ENCODE measurements at regions not wholly inside any gene's neighbourhood (a gene's known extent, or its start where the extent isn't known, plus 50 kb on each side); places are given as distances from the start of the nearest gene placed in this dataset.

GRCh38 chr13:69545551-69545950 is 562.1 kb upstream of the ATXN8OS start:
- no peaks in the 10 kb centered on the region for H4K20me1 ChIP-seq (ENCODE audit: control insufficient read depth, extremely low read depth, insufficient read depth, low read length)

GRCh38 chr13:69524459-69525150 is 583.0 kb upstream of the ATXN8OS start:
- Histone ChIP-seq H2AFZ (ENCODE audit: control insufficient read depth, low read length) (no peak overlapping the region), H3K36me3 (ENCODE audit: control insufficient read depth in 2 of 2, extremely low read depth in 1 of 2, insufficient read depth in 2 of 2, low read length in 2 of 2) (no peaks in the 10 kb centered on the region), H3K9me3 (ENCODE audit: control insufficient read depth, low read depth, low read length) (no peaks in the 10 kb centered on the region), H3K79me2 (ENCODE audit: control insufficient read depth, insufficient read depth, low read length) (no peaks in the 10 kb centered on the region), H3K27me3 (ENCODE audit: control insufficient read depth, extremely low read depth, insufficient read depth, low read length) (no peaks in the 10 kb centered on the region), H3K4me2 (ENCODE audit: control insufficient read depth, extremely low read depth, insufficient read depth, low read depth, low read length) (no peak overlapping the region), H3K9ac (ENCODE audit: control insufficient read depth, extremely low read depth, insufficient read depth, low read length) (no peak overlapping the region), H3K4me3 (ENCODE audit: control insufficient read depth in 2 of 3, extremely low read depth in 1 of 3, insufficient read depth in 2 of 3, low read depth in 1 of 3, low read length in 3 of 3) (no peak overlapping the region), H3K9me1 (ENCODE audit: control insufficient read depth, extremely low read depth, insufficient read depth, low read length) (no peaks in the 10 kb centered on the region), H3K27ac (ENCODE audit: control insufficient read depth, insufficient read depth, low read length) (no peak overlapping the region), H4K20me1 (ENCODE audit: control insufficient read depth, extremely low read depth, insufficient read depth, low read length) (no peaks in the 10 kb centered on the region), H3K4me1 (ENCODE audit: control insufficient read depth, extremely low read depth, insufficient read depth, low read length) (no peaks in the 10 kb centered on the region)
- dilution Hi-C loops (cut with MboI; ENCODE audit: extremely low pct_ligation_motif_present, low sequenced_read_pairs) = no loop called here
- DNase-seq (ENCODE audit: low read depth, low spot score) = no peak
- FAIRE-seq = no peak
- no peak for TF ChIP-seq EZH2 (IDR thresholded peaks at IDR 0.05; ENCODE audit: low read length)
- no peak for TF ChIP-seq CTCF (optimal IDR thresholded peaks at IDR 0.05 in 1 of 3, IDR thresholded peaks at IDR 0.05 in 1 of 3, conservative IDR thresholded peaks at IDR 0.05 in 1 of 3; ENCODE audit: extremely low read depth in 1 of 3, insufficient read depth in 2 of 3, low read length in 3 of 3)

More at GRCh38 chr13:69545551-69545950, 562.1 kb upstream of the ATXN8OS start:
- Histone ChIP-seq H2AFZ (ENCODE audit: control insufficient read depth, low read length) (no peak overlapping the region), H3K4me2 (ENCODE audit: control insufficient read depth, extremely low read depth, insufficient read depth, low read depth, low read length) (no peak overlapping the region), H3K79me2 (ENCODE audit: control insufficient read depth, insufficient read depth, low read length) (no peaks in the 10 kb centered on the region), H3K9ac (ENCODE audit: control insufficient read depth, extremely low read depth, insufficient read depth, low read length) (no peak overlapping the region), H3K27me3 (ENCODE audit: control insufficient read depth, extremely low read depth, insufficient read depth, low read length) (no peaks in the 10 kb centered on the region), H3K27ac (ENCODE audit: control insufficient read depth, insufficient read depth, low read length) (no peak overlapping the region), H3K36me3 (ENCODE audit: control insufficient read depth in 2 of 2, extremely low read depth in 1 of 2, insufficient read depth in 2 of 2, low read length in 2 of 2) (no peaks in the 10 kb centered on the region), H3K4me3 (ENCODE audit: control insufficient read depth in 2 of 3, extremely low read depth in 1 of 3, insufficient read depth in 2 of 3, low read depth in 1 of 3, low read length in 3 of 3) (no peak overlapping the region), H3K4me1 (ENCODE audit: control insufficient read depth, extremely low read depth, insufficient read depth, low read length) (no peaks in the 10 kb centered on the region), H3K9me3 (ENCODE audit: control insufficient read depth, low read depth, low read length) (no peaks in the 10 kb centered on the region), H3K9me1 (ENCODE audit: control insufficient read depth, extremely low read depth, insufficient read depth, low read length) (no peaks in the 10 kb centered on the region)
- no peak for TF ChIP-seq EZH2 (IDR thresholded peaks at IDR 0.05; ENCODE audit: low read length)
- dilution Hi-C loops (cut with MboI; ENCODE audit: extremely low pct_ligation_motif_present, low sequenced_read_pairs) = no loop called here
- FAIRE-seq (no peak), DNase-seq (ENCODE audit: low read depth, low spot score) (no peak)

DNA sequence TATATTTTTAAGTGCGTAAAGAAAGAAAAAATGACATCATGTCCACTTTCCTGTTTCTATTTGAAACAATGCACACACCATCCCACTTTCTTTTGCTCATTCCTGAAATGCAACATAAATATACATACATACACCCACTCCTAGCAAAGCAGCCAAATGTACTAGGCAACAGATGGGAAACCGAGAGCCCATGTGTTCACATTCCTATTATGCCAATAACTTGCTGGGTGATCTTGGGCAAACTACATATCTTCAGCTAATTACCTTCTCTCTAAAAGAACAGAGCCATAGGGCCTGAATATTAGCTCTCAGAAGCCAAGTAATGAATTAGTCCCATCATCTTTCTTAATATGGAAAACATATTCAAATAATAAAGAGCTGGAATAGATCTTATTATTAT is 610.6 kb upstream of the ATXN8OS start:
- Histone ChIP-seq H3K9ac (ENCODE audit: control insufficient read depth, extremely low read depth, insufficient read depth, low read length) (no peak overlapping the region), H3K27ac (ENCODE audit: control insufficient read depth, insufficient read depth, low read length) (no peak overlapping the region), H3K9me3 (ENCODE audit: control insufficient read depth, low read depth, low read length) (no peaks in the 10 kb centered on the region), H3K4me2 (ENCODE audit: control insufficient read depth, extremely low read depth, insufficient read depth, low read depth, low read length) (no peak overlapping the region), H3K36me3 (ENCODE audit: control insufficient read depth in 2 of 2, extremely low read depth in 1 of 2, insufficient read depth in 2 of 2, low read length in 2 of 2) (no peaks in the 10 kb centered on the region), H2AFZ (ENCODE audit: control insufficient read depth, low read length) (no peak overlapping the region), H3K27me3 (ENCODE audit: control insufficient read depth, extremely low read depth, insufficient read depth, low read length) (no peaks in the 10 kb centered on the region), H4K20me1 (ENCODE audit: control insufficient read depth, extremely low read depth, insufficient read depth, low read length) (no peaks in the 10 kb centered on the region), H3K4me1 (ENCODE audit: control insufficient read depth, extremely low read depth, insufficient read depth, low read length) (no peaks in the 10 kb centered on the region), H3K4me3 (ENCODE audit: control insufficient read depth in 2 of 3, extremely low read depth in 1 of 3, insufficient read depth in 2 of 3, low read depth in 1 of 3, low read length in 3 of 3) (no peak overlapping the region), H3K9me1 (ENCODE audit: control insufficient read depth, extremely low read depth, insufficient read depth, low read length) (no peaks in the 10 kb centered on the region), H3K79me2 (ENCODE audit: control insufficient read depth, insufficient read depth, low read length) (no peaks in the 10 kb centered on the region)
- FAIRE-seq (no peak), DNase-seq (ENCODE audit: low read depth, low spot score) (no peak)
- dilution Hi-C loops (cut with MboI; ENCODE audit: extremely low pct_ligation_motif_present, low sequenced_read_pairs) = no loop called here
- TF ChIP-seq CTCF (optimal IDR thresholded peaks at IDR 0.05 in 1 of 3, IDR thresholded peaks at IDR 0.05 in 1 of 3, conservative IDR thresholded peaks at IDR 0.05 in 1 of 3; ENCODE audit: extremely low read depth in 1 of 3, insufficient read depth in 2 of 3, low read length in 3 of 3) (no peak), EZH2 (IDR thresholded peaks at IDR 0.05; ENCODE audit: low read length) (no peak)

Data from keratinocyte (primary cell).